ENCODE measurements at regions not wholly inside any gene's neighbourhood (a gene's known extent, or its start where the extent isn't known, plus 50 kb on each side); places are given as distances from the start of the nearest gene placed in this dataset.
"Not testable (repeated sequence)": the region's sequence is repeated elsewhere in the genome, so short reads cannot be mapped to it uniquely, and the experiment has no call there.

GRCh38 chr11:129751511-129751910 lies 64.1 kb upstream of the TMEM45B start:
- in situ Hi-C loops (cut with MboI; ENCODE audit: low sequenced_read_pairs): no loop called here

- in situ Hi-C loops (cut with MboI; ENCODE audit: low sequenced_read_pairs): not testable (repeated sequence)
These were observed 52.1 kb upstream of the TMEM45B start for GRCh38 chr11:129763569-129763968.

GRCh38 chr11:129764204-129764603 lies 51.4 kb upstream of the TMEM45B start:
- in situ Hi-C loops (cut with MboI; ENCODE audit: low sequenced_read_pairs): not testable (repeated sequence)
